ENCODE measurements at regions not wholly inside any gene's neighbourhood (a gene's known extent, or its start where the extent isn't known, plus 50 kb on each side); places are given as distances from the start of the nearest gene placed in this dataset.

DNA sequence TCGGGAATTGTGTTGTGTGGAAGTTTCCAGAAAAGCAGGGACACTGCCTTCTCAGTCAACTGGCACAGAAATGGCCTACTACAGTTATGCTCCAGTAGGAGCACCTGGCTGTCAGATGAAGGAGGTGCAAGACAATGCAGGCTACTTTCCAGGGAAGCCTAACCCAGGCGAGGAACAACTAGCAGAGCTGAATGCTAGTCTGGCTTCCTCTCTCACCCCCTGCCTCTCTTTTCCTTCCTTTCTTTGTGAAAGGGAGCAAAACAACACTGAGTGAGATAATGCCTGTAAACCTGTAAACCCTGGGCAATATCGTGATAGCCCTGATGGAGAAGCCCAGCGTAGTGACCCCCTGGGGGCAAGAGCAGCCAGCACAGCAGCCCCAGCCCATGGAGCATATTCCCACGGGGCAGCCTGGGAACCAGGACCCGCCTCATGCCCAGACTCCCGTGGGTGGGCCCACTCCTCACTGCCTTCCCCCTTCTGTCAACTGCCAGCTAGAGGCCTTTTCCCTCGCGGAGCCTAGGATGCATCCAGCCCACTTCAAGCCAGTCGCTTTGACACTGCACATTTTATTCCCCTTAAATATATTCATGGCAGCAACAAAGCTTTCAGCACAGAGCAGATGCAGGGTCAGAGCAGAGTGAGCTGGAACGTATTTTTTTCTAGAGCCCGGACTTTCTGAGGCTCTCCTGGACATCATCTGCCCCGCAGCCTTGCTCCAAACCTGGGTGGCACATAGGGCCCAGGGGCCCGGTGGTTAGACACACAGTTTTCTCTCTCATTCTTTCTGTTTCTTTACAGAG, 77.0 kb downstream of the PDCL3 start:
- no peak overlapping the region for H3K27ac Mint-ChIP-seq (ENCODE audit: unreplicated experiment)

DNA sequence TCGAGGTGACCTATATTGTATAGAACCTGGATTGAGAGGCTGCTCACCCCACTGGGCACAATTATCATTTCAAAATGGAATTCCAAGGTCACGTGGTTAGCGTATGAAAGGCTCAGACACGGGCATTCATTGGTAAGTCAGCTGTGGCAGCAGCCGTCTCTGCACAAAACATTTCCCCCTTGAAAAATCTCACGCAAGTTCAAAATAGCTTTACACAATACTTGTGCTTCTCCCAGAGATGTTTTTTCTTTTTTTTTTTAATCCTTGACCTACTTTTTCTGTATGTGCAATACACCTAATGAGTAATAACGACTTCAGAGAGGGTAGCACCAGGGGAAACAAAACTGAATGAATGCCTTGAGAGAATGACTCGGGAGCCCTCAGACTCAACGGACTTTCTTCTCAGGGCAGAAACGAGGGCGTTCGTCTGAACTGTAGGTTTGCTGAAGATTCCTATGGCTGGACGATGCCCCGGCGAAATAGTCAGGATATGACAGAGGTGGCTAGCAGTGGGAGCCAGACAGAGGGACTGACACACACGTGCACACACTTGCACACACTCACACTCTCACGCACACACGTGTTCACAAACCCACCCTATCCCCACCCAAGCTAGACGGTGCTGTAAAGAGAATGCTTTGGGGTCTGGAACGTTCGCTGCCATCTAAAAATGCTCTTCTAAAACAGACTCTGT, 77.8 kb downstream of the PDCL3 start:
- Mint-ChIP-seq H3K27ac (ENCODE audit: unreplicated experiment) (peak overlapping the region; percentile 36), H3K9me3 (ENCODE audit: unreplicated experiment) (peaks cover 5% of the 10 kb centered on the region), H3K4me3 (ENCODE audit: unreplicated experiment) (no peak overlapping the region), H3K36me3 (ENCODE audit: low read depth, unreplicated experiment) (no peaks in the 10 kb centered on the region), H3K4me1 (ENCODE audit: low read depth, unreplicated experiment) (peaks cover 9% of the 10 kb centered on the region), H3K27me3 (ENCODE audit: low read depth, unreplicated experiment) (peaks cover 6% of the 10 kb centered on the region)
- no peak for FAIRE-seq
- no peaks in the 10 kb centered on the region for H3K36me3 ChIP-seq (ENCODE audit: insufficient read depth, low read length)
- peak overlapping the region; percentile 11 for H3K4me2 ChIP-seq (ENCODE audit: low read length)
- peaks cover 10% of the 10 kb centered on the region for H3K27me3 ChIP-seq (ENCODE audit: insufficient read depth, low read length)
- H2AFZ ChIP-seq (ENCODE audit: low read depth, low read length): peak overlapping the region; percentile 23
- H3K4me1 ChIP-seq (ENCODE audit: insufficient read depth, low read length): no peaks in the 10 kb centered on the region
- no peaks in the 10 kb centered on the region for H3K9me3 ChIP-seq (ENCODE audit: insufficient read depth, low read depth, low read length)
- TF ChIP-seq, protein P1, sequence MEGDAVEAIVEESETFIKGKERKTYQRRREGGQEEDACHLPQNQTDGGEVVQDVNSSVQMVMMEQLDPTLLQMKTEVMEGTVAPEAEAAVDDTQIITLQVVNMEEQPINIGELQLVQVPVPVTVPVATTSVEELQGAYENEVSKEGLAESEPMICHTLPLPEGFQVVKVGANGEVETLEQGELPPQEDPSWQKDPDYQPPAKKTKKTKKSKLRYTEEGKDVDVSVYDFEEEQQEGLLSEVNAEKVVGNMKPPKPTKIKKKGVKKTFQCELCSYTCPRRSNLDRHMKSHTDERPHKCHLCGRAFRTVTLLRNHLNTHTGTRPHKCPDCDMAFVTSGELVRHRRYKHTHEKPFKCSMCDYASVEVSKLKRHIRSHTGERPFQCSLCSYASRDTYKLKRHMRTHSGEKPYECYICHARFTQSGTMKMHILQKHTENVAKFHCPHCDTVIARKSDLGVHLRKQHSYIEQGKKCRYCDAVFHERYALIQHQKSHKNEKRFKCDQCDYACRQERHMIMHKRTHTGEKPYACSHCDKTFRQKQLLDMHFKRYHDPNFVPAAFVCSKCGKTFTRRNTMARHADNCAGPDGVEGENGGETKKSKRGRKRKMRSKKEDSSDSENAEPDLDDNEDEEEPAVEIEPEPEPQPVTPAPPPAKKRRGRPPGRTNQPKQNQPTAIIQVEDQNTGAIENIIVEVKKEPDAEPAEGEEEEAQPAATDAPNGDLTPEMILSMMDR (IDR thresholded peaks at IDR 0.05; ENCODE audit: insufficient read depth, low read depth, low read length): no peak
- TF ChIP-seq EZH2 (IDR thresholded peaks at IDR 0.05; ENCODE audit: insufficient read depth, low read length): no peak
- H3K9ac ChIP-seq (ENCODE audit: low read length): no peak overlapping the region
- no peaks in the 10 kb centered on the region for H3K79me2 ChIP-seq (ENCODE audit: insufficient read depth, low read length)
- H3K27ac ChIP-seq (ENCODE audit: low read depth, low read length): no peak overlapping the region
- DNase-seq (ENCODE audit: low read depth): peak; percentile 2
- H3K4me3 ChIP-seq (ENCODE audit: insufficient read depth, low read depth, low read length): no peak overlapping the region
- no peaks in the 10 kb centered on the region for H4K20me1 ChIP-seq (ENCODE audit: insufficient read depth, low read length)

More for the DNA sequence above, 77.0 kb downstream of the PDCL3 start:
- Mint-ChIP-seq H3K27me3 (ENCODE audit: low read depth, unreplicated experiment) (peaks cover 6% of the 10 kb centered on the region), H3K4me1 (ENCODE audit: low read depth, unreplicated experiment) (peaks cover 9% of the 10 kb centered on the region), H3K4me3 (ENCODE audit: unreplicated experiment) (no peak overlapping the region), H3K36me3 (ENCODE audit: low read depth, unreplicated experiment) (no peaks in the 10 kb centered on the region), H3K9me3 (ENCODE audit: unreplicated experiment) (peaks cover 5% of the 10 kb centered on the region)
- no peak overlapping the region for H2AFZ ChIP-seq (ENCODE audit: low read depth, low read length)
- no peak overlapping the region for H3K27ac ChIP-seq (ENCODE audit: low read depth, low read length)
- no peak overlapping the region for H3K4me3 ChIP-seq (ENCODE audit: insufficient read depth, low read depth, low read length)
- no peaks in the 10 kb centered on the region for H3K79me2 ChIP-seq (ENCODE audit: insufficient read depth, low read length)
- H3K4me2 ChIP-seq (ENCODE audit: low read length): peak overlapping the region; percentile 11
- FAIRE-seq (no peak), DNase-seq (ENCODE audit: low read depth) (no peak)
- H3K4me1 ChIP-seq (ENCODE audit: insufficient read depth, low read length): no peaks in the 10 kb centered on the region
- peaks cover 10% of the 10 kb centered on the region for H3K27me3 ChIP-seq (ENCODE audit: insufficient read depth, low read length)
- H3K36me3 ChIP-seq (ENCODE audit: insufficient read depth, low read length): no peaks in the 10 kb centered on the region
- no peak for TF ChIP-seq EZH2 (IDR thresholded peaks at IDR 0.05; ENCODE audit: insufficient read depth, low read length)
- TF ChIP-seq, protein P1 (IDR thresholded peaks at IDR 0.05; ENCODE audit: insufficient read depth, low read depth, low read length): no peak
- H3K9me3 ChIP-seq (ENCODE audit: insufficient read depth, low read depth, low read length): no peaks in the 10 kb centered on the region
- no peak overlapping the region for H3K9ac ChIP-seq (ENCODE audit: low read length)
- no peaks in the 10 kb centered on the region for H4K20me1 ChIP-seq (ENCODE audit: insufficient read depth, low read length)

DNA sequence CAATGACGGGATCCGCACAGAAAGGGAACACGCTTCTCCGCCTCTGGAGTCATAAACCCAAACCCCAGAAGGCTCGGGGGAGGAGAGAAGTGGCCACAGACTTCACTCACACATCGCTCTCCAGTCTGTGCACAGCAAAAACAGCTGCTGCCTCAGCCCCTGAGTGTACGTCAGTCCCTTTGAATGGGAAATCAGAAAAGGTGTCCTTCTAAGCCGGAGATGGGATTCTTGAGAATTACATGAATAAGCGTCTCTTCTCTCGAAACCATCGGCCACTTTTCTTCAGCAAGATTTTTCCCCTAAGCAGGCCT, 78.3 kb downstream of the PDCL3 start:
- no peak overlapping the region for H3K9ac ChIP-seq (ENCODE audit: low read length)
- Mint-ChIP-seq H3K27me3 (ENCODE audit: low read depth, unreplicated experiment) (peaks cover 6% of the 10 kb centered on the region), H3K4me1 (ENCODE audit: low read depth, unreplicated experiment) (peaks cover 9% of the 10 kb centered on the region), H3K9me3 (ENCODE audit: unreplicated experiment) (peaks cover 5% of the 10 kb centered on the region), H3K36me3 (ENCODE audit: low read depth, unreplicated experiment) (no peaks in the 10 kb centered on the region), H3K4me3 (ENCODE audit: unreplicated experiment) (no peak overlapping the region), H3K27ac (ENCODE audit: unreplicated experiment) (no peak overlapping the region)
- no peaks in the 10 kb centered on the region for H3K9me3 ChIP-seq (ENCODE audit: insufficient read depth, low read depth, low read length)
- H3K4me2 ChIP-seq (ENCODE audit: low read length): no peak overlapping the region
- no peak for DNase-seq (ENCODE audit: low read depth)
- TF ChIP-seq EZH2 (IDR thresholded peaks at IDR 0.05; ENCODE audit: insufficient read depth, low read length): no peak
- H2AFZ ChIP-seq (ENCODE audit: low read depth, low read length): peak overlapping the region; percentile 23
- peaks cover 10% of the 10 kb centered on the region for H3K27me3 ChIP-seq (ENCODE audit: insufficient read depth, low read length)
- FAIRE-seq: no peak
- H4K20me1 ChIP-seq (ENCODE audit: insufficient read depth, low read length): no peaks in the 10 kb centered on the region
- H3K27ac ChIP-seq (ENCODE audit: low read depth, low read length): no peak overlapping the region
- no peaks in the 10 kb centered on the region for H3K36me3 ChIP-seq (ENCODE audit: insufficient read depth, low read length)
- no peaks in the 10 kb centered on the region for H3K79me2 ChIP-seq (ENCODE audit: insufficient read depth, low read length)
- no peak overlapping the region for H3K4me3 ChIP-seq (ENCODE audit: insufficient read depth, low read depth, low read length)
- no peaks in the 10 kb centered on the region for H3K4me1 ChIP-seq (ENCODE audit: insufficient read depth, low read length)
